Neural cell (in vitro differentiated cells): ENCODE measurements at regions not wholly inside any gene's neighbourhood (a gene's known extent, or its start where the extent isn't known, plus 50 kb on each side); places are given as distances from the start of the nearest gene placed in this dataset.

ENCODE experiments used
- CTCF ChIP-seq: fragments of 450-650 bp; IDR thresholded peaks from 2 replicates; pipeline ENCODE4 v1.5.1; 2014; ENCODE audit warnings: antibody characterized with exemption, mild to moderate bottlenecking, moderate library complexity; ENCODE audit not compliant: poor library complexity, severe bottlenecking
- EP300 ChIP-seq: fragments of 450-650 bp; conservative IDR thresholded peaks from 2 replicates; pipeline ENCODE4 v1.6.1; 2014; ENCODE audit warnings: antibody characterized with exemption, mild to moderate bottlenecking, moderate library complexity; ENCODE audit not compliant: poor library complexity, severe bottlenecking
- REST ChIP-seq: IDR thresholded peaks from 2 replicates; pipeline ENCODE4 v1.6.1; 2012; ENCODE audit warnings: borderline replicate concordance
- SMC3 ChIP-seq: fragments of 450-650 bp; conservative IDR thresholded peaks from 2 replicates; pipeline ENCODE4 v1.6.1; 2014; ENCODE audit warnings: antibody characterized with exemption, mild to moderate bottlenecking, moderate library complexity; ENCODE audit not compliant: poor library complexity

GRCh38 chr18:28905509-28905908, 728.6 kb upstream of the CDH2 start:
- no peak for TF ChIP-seq SMC3
- no peak for TF ChIP-seq EP300
- TF ChIP-seq CTCF, result no peak
- TF ChIP-seq REST, result no peak
